H9 (cell line): ENCODE measurements at regions not wholly inside any gene's neighbourhood (a gene's known extent, or its start where the extent isn't known, plus 50 kb on each side); places are given as distances from the start of the nearest gene placed in this dataset.

Experiments used
- DNase-seq: peaks from one replicate; pipeline ENCODE4 v3.0.0-alpha.2; 2017
- H2AFZ ChIP-seq: one replicate; pipeline ENCODE4 v1.6.1; 2013; ENCODE audit warnings: mild to moderate bottlenecking, low read length, control low read depth, moderate library complexity
- H2AK5ac ChIP-seq: 2 replicates; pipeline ENCODE4 v1.6.1; 2013; ENCODE audit warnings: low read length, control low read depth, mixed read lengths; ENCODE audit not compliant: insufficient read length
- H2BK120ac ChIP-seq: one replicate; pipeline ENCODE4 v1.6.1; 2013; ENCODE audit warnings: low read depth, mild to moderate bottlenecking, low read length, control low read depth, inconsistent platforms; ENCODE audit not compliant: poor library complexity, severe bottlenecking
- H2BK12ac ChIP-seq: 2 replicates; pipeline ENCODE4 v1.6.1; 2013; ENCODE audit warnings: low read length, control low read depth, mixed read lengths, low read depth; ENCODE audit not compliant: insufficient read length
- H2BK15ac ChIP-seq: 2 replicates; pipeline ENCODE4 v1.6.1; 2013; ENCODE audit warnings: low read depth, low read length, control low read depth
- H2BK20ac ChIP-seq: one replicate; pipeline ENCODE4 v1.6.1; 2013; ENCODE audit warnings: low read depth, mild to moderate bottlenecking, low read length, control low read depth, inconsistent platforms; ENCODE audit not compliant: poor library complexity, severe bottlenecking
- H2BK5ac ChIP-seq: 2 replicates; pipeline ENCODE4 v1.6.1; 2013; ENCODE audit warnings: low read length, control low read depth, mixed read lengths; ENCODE audit not compliant: insufficient read length
- H3K14ac ChIP-seq: 2 replicates; pipeline ENCODE4 v1.6.1; 2013; ENCODE audit warnings: low read length, control low read depth; ENCODE audit not compliant: insufficient read depth
- H3K18ac ChIP-seq: 2 replicates; pipeline ENCODE4 v1.6.1; 2013; ENCODE audit warnings: low read depth, mild to moderate bottlenecking, mixed read lengths, low read length, control low read depth; ENCODE audit not compliant: insufficient read length
- H3K23ac ChIP-seq: 2 replicates; pipeline ENCODE4 v1.6.1; 2013; ENCODE audit warnings: low read length, control low read depth, mixed read lengths, low read depth; ENCODE audit not compliant: insufficient read length
- H3K23me2 ChIP-seq: 2 replicates; pipeline ENCODE4 v1.6.1; 2013; ENCODE audit warnings: low read depth, mild to moderate bottlenecking, mixed read lengths, low read length, control low read depth; ENCODE audit not compliant: insufficient read length, poor library complexity, severe bottlenecking
- H3K27ac ChIP-seq: 2 replicates; pipeline ENCODE4 v1.5.1; 2013; ENCODE audit warnings: low read length, control low read depth, mixed read lengths, low read depth; ENCODE audit not compliant: insufficient read length
- H3K27me3 ChIP-seq: 2 replicates; pipeline ENCODE4 v1.6.1; 2013; ENCODE audit warnings: low read length, control low read depth, inconsistent platforms; ENCODE audit not compliant: insufficient read depth
- H3K4ac ChIP-seq: 2 replicates; pipeline ENCODE4 v1.6.1; 2013; ENCODE audit warnings: low read depth, mild to moderate bottlenecking, control low read depth, inconsistent platforms, low read length, moderate library complexity
- H3K4me1 ChIP-seq: 2 replicates; pipeline ENCODE4 v1.6.1; 2013; ENCODE audit warnings: low read length, control low read depth, inconsistent platforms; ENCODE audit not compliant: insufficient read depth
- H3K4me2 ChIP-seq: 2 replicates; pipeline ENCODE4 v1.6.1; 2013; ENCODE audit warnings: low read length, control low read depth, mixed read lengths; ENCODE audit not compliant: insufficient read length, insufficient read depth
- H3K56ac ChIP-seq: 2 replicates; pipeline ENCODE4 v1.6.1; 2013; ENCODE audit warnings: low read depth, mild to moderate bottlenecking, mixed read lengths, low read length, control low read depth; ENCODE audit not compliant: insufficient read length
- H3K79me1 ChIP-seq: 2 replicates; pipeline ENCODE4 v1.6.1; 2013; ENCODE audit warnings: low read depth, mild to moderate bottlenecking, moderate library complexity, low read length, control low read depth, inconsistent platforms; ENCODE audit not compliant: insufficient read depth, poor library complexity, severe bottlenecking
- H3K79me2 ChIP-seq: 2 replicates; pipeline ENCODE4 v1.6.1; 2013; ENCODE audit warnings: low read length, control low read depth, inconsistent platforms; ENCODE audit not compliant: insufficient read depth
- H3K9ac ChIP-seq: 2 replicates; pipeline ENCODE4 v1.6.1; 2013; ENCODE audit warnings: low read length, control low read depth, mixed read lengths; ENCODE audit not compliant: insufficient read length; ENCODE audit errors: extremely low read depth
- H3K9me3 ChIP-seq: one replicate; pipeline ENCODE4 v1.6.1; 2013; ENCODE audit warnings: low read depth, low read length, inconsistent platforms; ENCODE audit not compliant: control insufficient read depth
- H3T11ph ChIP-seq: one replicate; pipeline ENCODE4 v1.6.1; 2013; ENCODE audit warnings: mild to moderate bottlenecking, low read length, control low read depth, inconsistent platforms
- H4K20me1 ChIP-seq: one replicate; pipeline ENCODE4 v1.6.1; 2013; ENCODE audit not compliant: control insufficient read depth, insufficient read length, insufficient read depth
- H4K5ac ChIP-seq: 2 replicates; pipeline ENCODE4 v1.6.1; 2013; ENCODE audit warnings: low read depth, mild to moderate bottlenecking, mixed read lengths, low read length, control low read depth; ENCODE audit not compliant: insufficient read length
- H4K8ac ChIP-seq: replicated peaks from 2 replicates; pipeline ENCODE4 v1.6.1; 2013; ENCODE audit warnings: low read length, control low read depth, mixed read lengths, low read depth; ENCODE audit not compliant: insufficient read length
- H4K91ac ChIP-seq: 2 replicates; pipeline ENCODE4 v1.6.1; 2013; ENCODE audit warnings: low read depth, mild to moderate bottlenecking, moderate library complexity, mixed read lengths, low read length, control low read depth; ENCODE audit not compliant: insufficient read length
- H3K27ac Mint-ChIP-seq, 3 experiments: 2 replicates in 2 of 3; 3 replicates in 1 of 3; pipeline ENCODE4 v1.8.0; 2020 to 2021; ENCODE audit warnings: mixed read lengths in 3 of 3, mild to moderate bottlenecking in 1 of 3, moderate library complexity in 1 of 3
- H3K27me3 Mint-ChIP-seq: 2 replicates; pipeline ENCODE4 v1.8.0; 2021; ENCODE audit warnings: low read depth, mild to moderate bottlenecking, moderate library complexity, mixed read lengths
- H3K36me3 Mint-ChIP-seq, 3 experiments: 2 replicates in 2 of 3; 3 replicates in 1 of 3; pipeline ENCODE4 v1.8.0; 2020 to 2021; ENCODE audit warnings: low read depth in 3 of 3, mixed read lengths in 3 of 3; ENCODE audit not compliant: insufficient read depth in 1 of 3
- H3K4me1 Mint-ChIP-seq, 2 experiments: 2 replicates each; pipeline ENCODE4 v1.8.0; 2020; ENCODE audit warnings: mixed read lengths in 2 of 2
- H3K4me3 Mint-ChIP-seq, 2 experiments: 2 replicates in 1 of 2; 3 replicates in 1 of 2; pipeline ENCODE4 v1.8.0; 2020 to 2021; ENCODE audit warnings: mild to moderate bottlenecking in 2 of 2, mixed read lengths in 2 of 2, moderate library complexity in 1 of 2
- H3K9me3 Mint-ChIP-seq, 2 experiments: 2 replicates in 1 of 2; 3 replicates in 1 of 2; pipeline ENCODE4 v1.8.0; 2020; ENCODE audit warnings: mild to moderate bottlenecking in 2 of 2, mixed read lengths in 2 of 2, moderate library complexity in 1 of 2
- WGBS: extraction: QIAGEN DNeasy Blood & Tissue Kit; methylation state at CpG from one replicate; pipeline ENCODE4 v1.1.7; 2013; ENCODE audit warnings: missing lambda C conversion rate, low lambda C conversion rate, mixed read lengths; ENCODE audit not compliant: insufficient read length; ENCODE audit errors: extremely low coverage; 5-methylcytosine and 5-hydroxymethylcytosine counted together
- TF ChIP-seq, protein P1 (sequence below): fragments of 200-600 bp; sonication (generic); conservative IDR thresholded peaks from 3 replicates; pipeline ENCODE4 v1.8.0; 2021; ENCODE audit warnings: antibody characterized with exemption, mild to moderate bottlenecking

DNA sequence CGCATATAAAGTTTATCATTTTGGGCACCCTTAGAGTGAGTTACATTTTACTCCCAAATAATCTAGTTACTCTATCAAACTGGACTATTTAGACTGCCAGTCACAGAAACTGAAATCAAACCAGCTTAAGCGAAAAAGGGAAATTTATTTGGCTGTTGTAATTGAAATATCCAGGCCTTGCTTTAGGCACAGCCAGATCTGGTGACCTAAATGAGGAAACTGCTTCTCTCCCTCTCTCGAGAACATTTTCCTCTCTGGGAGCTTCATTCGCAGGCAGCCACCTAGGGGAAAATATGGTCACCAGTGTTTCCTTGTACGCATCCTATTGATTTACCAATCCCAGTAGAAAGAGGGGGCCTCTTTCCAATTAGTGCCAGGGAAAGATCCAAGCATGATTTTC, 175.3 kb upstream of the MITF start:
- no peak overlapping the region for H3K18ac ChIP-seq
- no peak overlapping the region for H4K91ac ChIP-seq
- H3K4me1 Mint-ChIP-seq: no peaks in the 10 kb centered on the region
- H3K9ac ChIP-seq: no peak overlapping the region
- H4K20me1 ChIP-seq: no peaks in the 10 kb centered on the region
- no peak overlapping the region for H2BK12ac ChIP-seq
- H3K14ac ChIP-seq: no peak overlapping the region
- no peaks in the 10 kb centered on the region for H3K79me1 ChIP-seq
- H2AK5ac ChIP-seq: no peak overlapping the region
- H3K56ac ChIP-seq: no peak overlapping the region
- H3K27me3 Mint-ChIP-seq: peaks cover 3% of the 10 kb centered on the region; the same call in 1 of the 2 replicates
- H3K4ac ChIP-seq: no peak overlapping the region
- no peak overlapping the region for H3K4me3 Mint-ChIP-seq
- H3K23ac ChIP-seq: no peak overlapping the region
- DNase-seq: no peak
- H2BK5ac ChIP-seq: no peak overlapping the region
- H4K8ac ChIP-seq: no peak overlapping the region
- H3K4me2 ChIP-seq: no peak overlapping the region
- H3K9me3 Mint-ChIP-seq: no peaks in the 10 kb centered on the region
- no peak overlapping the region for H2BK15ac ChIP-seq
- H3K4me1 ChIP-seq: no peaks in the 10 kb centered on the region
- WGBS: no CpG with 5 or more reads among the region's 5 CpGs
- H3K27ac ChIP-seq: no peak overlapping the region
- H3K79me2 ChIP-seq: no peaks in the 10 kb centered on the region
- no peak overlapping the region for H2BK20ac ChIP-seq
- H3K27me3 ChIP-seq: no peaks in the 10 kb centered on the region
- H3K23me2 ChIP-seq: no peaks in the 10 kb centered on the region
- no peak overlapping the region for H2BK120ac ChIP-seq
- no peaks in the 10 kb centered on the region for H3K9me3 ChIP-seq
- H3K27ac Mint-ChIP-seq: no peak overlapping the region
- H4K5ac ChIP-seq: no peak overlapping the region
- no peak overlapping the region for H3T11ph ChIP-seq
- H3K36me3 Mint-ChIP-seq: no peaks in the 10 kb centered on the region
- H2AFZ ChIP-seq: no peak overlapping the region
- TF ChIP-seq, protein P1, sequence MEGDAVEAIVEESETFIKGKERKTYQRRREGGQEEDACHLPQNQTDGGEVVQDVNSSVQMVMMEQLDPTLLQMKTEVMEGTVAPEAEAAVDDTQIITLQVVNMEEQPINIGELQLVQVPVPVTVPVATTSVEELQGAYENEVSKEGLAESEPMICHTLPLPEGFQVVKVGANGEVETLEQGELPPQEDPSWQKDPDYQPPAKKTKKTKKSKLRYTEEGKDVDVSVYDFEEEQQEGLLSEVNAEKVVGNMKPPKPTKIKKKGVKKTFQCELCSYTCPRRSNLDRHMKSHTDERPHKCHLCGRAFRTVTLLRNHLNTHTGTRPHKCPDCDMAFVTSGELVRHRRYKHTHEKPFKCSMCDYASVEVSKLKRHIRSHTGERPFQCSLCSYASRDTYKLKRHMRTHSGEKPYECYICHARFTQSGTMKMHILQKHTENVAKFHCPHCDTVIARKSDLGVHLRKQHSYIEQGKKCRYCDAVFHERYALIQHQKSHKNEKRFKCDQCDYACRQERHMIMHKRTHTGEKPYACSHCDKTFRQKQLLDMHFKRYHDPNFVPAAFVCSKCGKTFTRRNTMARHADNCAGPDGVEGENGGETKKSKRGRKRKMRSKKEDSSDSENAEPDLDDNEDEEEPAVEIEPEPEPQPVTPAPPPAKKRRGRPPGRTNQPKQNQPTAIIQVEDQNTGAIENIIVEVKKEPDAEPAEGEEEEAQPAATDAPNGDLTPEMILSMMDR: no peak
